ENCODE measurements at regions not wholly inside any gene's neighbourhood (a gene's known extent, or its start where the extent isn't known, plus 50 kb on each side); places are given as distances from the start of the nearest gene placed in this dataset.

GRCh38 chr19:31402529-31403316, 53.5 kb upstream of the TSHZ3 start:
- DNase-seq, result no peak
- H3K27me3 Mint-ChIP-seq, result peaks cover 7% of the 10 kb centered on the region
- H3K9me3 Mint-ChIP-seq, result no peaks in the 10 kb centered on the region
- no peak overlapping the region for H3K27ac Mint-ChIP-seq
- H3K36me3 Mint-ChIP-seq (ENCODE audit: low read depth), result no peaks in the 10 kb centered on the region
- no peaks in the 10 kb centered on the region for H3K4me1 Mint-ChIP-seq (ENCODE audit: low read depth)
- no peak overlapping the region for H3K4me3 Mint-ChIP-seq

GRCh38 chr19:31406106-31406505, 56.9 kb upstream of the TSHZ3 start:
- Mint-ChIP-seq H3K27me3 (peaks cover 3% of the 10 kb centered on the region), H3K4me1 (ENCODE audit: low read depth) (no peaks in the 10 kb centered on the region), H3K36me3 (ENCODE audit: low read depth) (no peaks in the 10 kb centered on the region), H3K9me3 (no peaks in the 10 kb centered on the region), H3K27ac (no peak overlapping the region), H3K4me3 (no peak overlapping the region)
- no peak for DNase-seq

GRCh38 chr19:31408460-31409124, 59.4 kb upstream of the TSHZ3 start:
- Mint-ChIP-seq H3K4me3 (no peak overlapping the region), H3K4me1 (ENCODE audit: low read depth) (no peaks in the 10 kb centered on the region), H3K27ac (no peak overlapping the region), H3K27me3 (peaks cover 6% of the 10 kb centered on the region), H3K36me3 (ENCODE audit: low read depth) (no peaks in the 10 kb centered on the region), H3K9me3 (no peaks in the 10 kb centered on the region)
- DNase-seq, result no peak

GRCh38 chr19:31413353-31413752, 64.1 kb upstream of the TSHZ3 start:
- H3K27ac Mint-ChIP-seq, result no peak overlapping the region
- DNase-seq, result no peak
- no peak overlapping the region for H3K4me3 Mint-ChIP-seq
- no peaks in the 10 kb centered on the region for H3K9me3 Mint-ChIP-seq
- peaks cover 30% of the 10 kb centered on the region for H3K27me3 Mint-ChIP-seq
- H3K4me1 Mint-ChIP-seq (ENCODE audit: low read depth), result no peaks in the 10 kb centered on the region
- H3K36me3 Mint-ChIP-seq (ENCODE audit: low read depth), result no peaks in the 10 kb centered on the region

GRCh38 chr19:31415322-31415721, 66.1 kb upstream of the TSHZ3 start:
- H3K4me1 Mint-ChIP-seq (ENCODE audit: low read depth), result no peaks in the 10 kb centered on the region
- no peaks in the 10 kb centered on the region for H3K36me3 Mint-ChIP-seq (ENCODE audit: low read depth)
- H3K27ac Mint-ChIP-seq, result no peak overlapping the region
- no peaks in the 10 kb centered on the region for H3K9me3 Mint-ChIP-seq
- DNase-seq, result no peak
- no peak overlapping the region for H3K4me3 Mint-ChIP-seq
- H3K27me3 Mint-ChIP-seq, result peaks cover 37% of the 10 kb centered on the region

- DNase-seq, result no peak
- no peaks in the 10 kb centered on the region for H3K4me1 Mint-ChIP-seq (ENCODE audit: low read depth)
- peaks cover 44% of the 10 kb centered on the region for H3K27me3 Mint-ChIP-seq
- no peak overlapping the region for H3K4me3 Mint-ChIP-seq
- H3K27ac Mint-ChIP-seq, result no peak overlapping the region
- no peaks in the 10 kb centered on the region for H3K9me3 Mint-ChIP-seq
- H3K36me3 Mint-ChIP-seq (ENCODE audit: low read depth), result no peaks in the 10 kb centered on the region
These were observed 67.3 kb upstream of the TSHZ3 start for GRCh38 chr19:31416548-31416947.

GRCh38 chr19:31418055-31418454, 68.8 kb upstream of the TSHZ3 start:
- H3K27ac Mint-ChIP-seq, result no peak overlapping the region
- no peaks in the 10 kb centered on the region for H3K9me3 Mint-ChIP-seq
- no peaks in the 10 kb centered on the region for H3K36me3 Mint-ChIP-seq (ENCODE audit: low read depth)
- DNase-seq, result no peak
- peaks cover 49% of the 10 kb centered on the region for H3K27me3 Mint-ChIP-seq
- H3K4me3 Mint-ChIP-seq, result no peak overlapping the region
- no peaks in the 10 kb centered on the region for H3K4me1 Mint-ChIP-seq (ENCODE audit: low read depth)

GRCh38 chr19:31418692-31419430, 69.6 kb upstream of the TSHZ3 start:
- H3K4me3 Mint-ChIP-seq, result no peak overlapping the region
- no peaks in the 10 kb centered on the region for H3K36me3 Mint-ChIP-seq (ENCODE audit: low read depth)
- no peak overlapping the region for H3K27ac Mint-ChIP-seq
- no peaks in the 10 kb centered on the region for H3K4me1 Mint-ChIP-seq (ENCODE audit: low read depth)
- no peak for DNase-seq
- H3K9me3 Mint-ChIP-seq, result no peaks in the 10 kb centered on the region
- H3K27me3 Mint-ChIP-seq, result peaks cover 49% of the 10 kb centered on the region

GRCh38 chr19:31419871-31420445, 70.7 kb upstream of the TSHZ3 start:
- DNase-seq, result no peak
- H3K27ac Mint-ChIP-seq, result no peak overlapping the region
- H3K4me1 Mint-ChIP-seq (ENCODE audit: low read depth), result no peaks in the 10 kb centered on the region
- H3K27me3 Mint-ChIP-seq, result peaks cover 50% of the 10 kb centered on the region
- no peaks in the 10 kb centered on the region for H3K9me3 Mint-ChIP-seq
- no peak overlapping the region for H3K4me3 Mint-ChIP-seq
- no peaks in the 10 kb centered on the region for H3K36me3 Mint-ChIP-seq (ENCODE audit: low read depth)

- Mint-ChIP-seq H3K36me3 (ENCODE audit: low read depth) (no peaks in the 10 kb centered on the region), H3K4me3 (no peak overlapping the region), H3K9me3 (no peaks in the 10 kb centered on the region), H3K4me1 (ENCODE audit: low read depth) (no peaks in the 10 kb centered on the region), H3K27me3 (peaks cover 42% of the 10 kb centered on the region), H3K27ac (no peak overlapping the region)
- DNase-seq, result no peak
These were observed 71.8 kb upstream of the TSHZ3 start for GRCh38 chr19:31421082-31421481.

- H3K4me1 Mint-ChIP-seq (ENCODE audit: low read depth), result no peaks in the 10 kb centered on the region
- H3K36me3 Mint-ChIP-seq (ENCODE audit: low read depth), result no peaks in the 10 kb centered on the region
- H3K27ac Mint-ChIP-seq, result no peak overlapping the region
- no peaks in the 10 kb centered on the region for H3K9me3 Mint-ChIP-seq
- no peak overlapping the region for H3K4me3 Mint-ChIP-seq
- peaks cover 42% of the 10 kb centered on the region for H3K27me3 Mint-ChIP-seq
- no peak for DNase-seq
These were observed 72.6 kb upstream of the TSHZ3 start for GRCh38 chr19:31421856-31422255.

GRCh38 chr19:31423896-31424295, 74.7 kb upstream of the TSHZ3 start:
- Mint-ChIP-seq H3K27ac (no peak overlapping the region), H3K4me3 (no peak overlapping the region), H3K27me3 (peaks cover 32% of the 10 kb centered on the region), H3K36me3 (ENCODE audit: low read depth) (no peaks in the 10 kb centered on the region), H3K4me1 (ENCODE audit: low read depth) (no peaks in the 10 kb centered on the region), H3K9me3 (no peaks in the 10 kb centered on the region)
- no peak for DNase-seq

- H3K4me1 Mint-ChIP-seq (ENCODE audit: low read depth), result no peaks in the 10 kb centered on the region
- no peaks in the 10 kb centered on the region for H3K9me3 Mint-ChIP-seq
- no peak overlapping the region for H3K27ac Mint-ChIP-seq
- H3K4me3 Mint-ChIP-seq, result no peak overlapping the region
- peaks cover 31% of the 10 kb centered on the region for H3K27me3 Mint-ChIP-seq
- no peak for DNase-seq
- no peaks in the 10 kb centered on the region for H3K36me3 Mint-ChIP-seq (ENCODE audit: low read depth)
These were observed 75.8 kb upstream of the TSHZ3 start for GRCh38 chr19:31424861-31425620.

- Mint-ChIP-seq H3K27me3 (peaks cover 23% of the 10 kb centered on the region), H3K9me3 (no peaks in the 10 kb centered on the region), H3K27ac (no peak overlapping the region), H3K4me3 (no peak overlapping the region), H3K36me3 (ENCODE audit: low read depth) (no peaks in the 10 kb centered on the region), H3K4me1 (ENCODE audit: low read depth) (no peaks in the 10 kb centered on the region)
- no peak for DNase-seq
These were observed 78.6 kb upstream of the TSHZ3 start for GRCh38 chr19:31427857-31428256.

Data from activated T-cell treated with anti-CD3 and anti-CD28 coated beads, Interleukin-2, amount 50 U/mL, for 24 hours (primary cell).